ENCODE measurements at regions not wholly inside any gene's neighbourhood (a gene's known extent, or its start where the extent isn't known, plus 50 kb on each side); places are given as distances from the start of the nearest gene placed in this dataset.
A peak's percentile ranks its signal among the peaks of the same experiment; 100 is the strongest.
"Not testable (repeated sequence)": the region's sequence is repeated elsewhere in the genome, so short reads cannot be mapped to it uniquely, and the experiment has no call there.

- no peak for DNase-seq
Measured at GRCh38 chr3:39558775-39559306, 91.4 kb downstream of the MOBP start.

GRCh38 chr3:39559543-39559942 lies 92.1 kb downstream of the MOBP start:
- no peak for DNase-seq

- no peak for DNase-seq
Measured at GRCh38 chr3:39568508-39568907, 101.0 kb downstream of the MOBP start.

GRCh38 chr3:39569095-39569494 lies 101.6 kb downstream of the MOBP start:
- DNase-seq: no peak

GRCh38 chr3:39573392-39573791 lies 105.9 kb downstream of the MOBP start:
- no peak for DNase-seq

GRCh38 chr3:39577541-39577940 lies 110.1 kb downstream of the MOBP start:
- no peak for DNase-seq

GRCh38 chr3:39586215-39586614 lies 118.7 kb downstream of the MOBP start:
- DNase-seq: not testable (repeated sequence)

- DNase-seq: no peak
Measured at GRCh38 chr3:39587113-39587512, 119.6 kb downstream of the MOBP start.

GRCh38 chr3:39590806-39591205 lies 123.3 kb downstream of the MOBP start:
- DNase-seq: no peak

- peak; percentile 82 for DNase-seq
Measured at GRCh38 chr3:39592311-39593050, 125.0 kb downstream of the MOBP start.

GRCh38 chr3:39593341-39593740 lies 125.9 kb downstream of the MOBP start:
- DNase-seq: no peak

- DNase-seq: no peak
Measured at GRCh38 chr3:39601241-39601640, 133.8 kb downstream of the MOBP start.

GRCh38 chr3:39605837-39606236 lies 138.4 kb downstream of the MOBP start:
- DNase-seq: no peak

GRCh38 chr3:39626198-39626597 lies 158.7 kb downstream of the MOBP start:
- DNase-seq: no peak

- no peak for DNase-seq
Measured at GRCh38 chr3:39631136-39631535, 163.7 kb downstream of the MOBP start.

GRCh38 chr3:39637807-39638206 lies 170.3 kb downstream of the MOBP start:
- peak; percentile 83 for DNase-seq

- DNase-seq: peak; percentile 83
Measured at GRCh38 chr3:39638301-39638700, 170.8 kb downstream of the MOBP start.

- peak; percentile 98 for DNase-seq
Measured at GRCh38 chr3:39639344-39640236, 169.8 kb upstream of the MYRIP start.

GRCh38 chr3:39641274-39641673 lies 168.1 kb upstream of the MYRIP start:
- no peak for DNase-seq

GRCh38 chr3:39644176-39644575 lies 165.2 kb upstream of the MYRIP start:
- no peak for DNase-seq

GRCh38 chr3:39651256-39651655 lies 158.2 kb upstream of the MYRIP start:
- not testable (repeated sequence) for DNase-seq

- DNase-seq: no peak
Measured at GRCh38 chr3:39651993-39652739, 157.2 kb upstream of the MYRIP start.

GRCh38 chr3:39655718-39656117 lies 153.7 kb upstream of the MYRIP start:
- not testable (repeated sequence) for DNase-seq
